ENCODE measurements at regions not wholly inside any gene's neighbourhood (a gene's known extent, or its start where the extent isn't known, plus 50 kb on each side); places are given as distances from the start of the nearest gene placed in this dataset.

DNA sequence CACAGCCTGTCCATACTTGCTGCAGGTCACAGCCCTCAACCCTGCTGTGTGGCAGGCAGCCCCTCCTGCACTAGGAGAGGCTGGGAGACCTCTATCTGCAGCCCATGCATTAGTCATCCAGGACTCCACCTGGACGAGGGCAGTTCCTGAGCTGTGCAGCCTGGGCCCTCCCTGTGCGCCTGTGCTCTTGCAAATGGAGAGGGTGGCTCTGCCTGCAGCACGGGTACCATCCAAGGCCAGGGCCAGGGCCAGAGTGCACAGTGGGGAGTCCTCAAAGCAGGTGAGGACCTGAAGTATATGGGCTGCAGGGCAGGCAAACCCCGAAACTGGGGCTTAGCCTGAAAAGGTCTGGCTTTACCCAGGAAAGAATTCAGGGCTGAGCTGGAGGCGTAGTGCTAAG is 89.8 kb upstream of the PHACTR3 start:
- Histone ChIP-seq H3K9me1 (ENCODE audit: control insufficient read depth, insufficient read depth, low read length) (no peaks in the 10 kb centered on the region), H3K27ac (ENCODE audit: extremely low read depth, low read depth, low read length) (no peak overlapping the region), H3K4me2 (ENCODE audit: insufficient read depth, low read length) (no peak overlapping the region), H3K4me3 (no peak overlapping the region), H3K79me2 (ENCODE audit: control insufficient read depth, insufficient read depth, low read length) (no peaks in the 10 kb centered on the region), H3K9ac (ENCODE audit: insufficient read depth in 1 of 2, low read depth in 2 of 2, low read length in 2 of 2) (no peak overlapping the region), H4K20me1 (replicated peaks; ENCODE audit: control insufficient read depth, insufficient read depth, low read length) (no peaks in the 10 kb centered on the region), H2AFZ (ENCODE audit: low read depth, low read length) (no peak overlapping the region), H3K36me3 (ENCODE audit: control insufficient read depth, insufficient read depth, low read length) (no peaks in the 10 kb centered on the region), H3K27me3 (ENCODE audit: control insufficient read depth in 2 of 2, insufficient read depth in 2 of 2, low read length in 2 of 2) (peaks cover 0 to 9% of the 10 kb centered on the region in 2 experiments; a peak in 2 of 5 replicates), H3K4me1 (replicated peaks in 1 of 2; ENCODE audit: control insufficient read depth in 2 of 2, insufficient read depth in 2 of 2, low read length in 2 of 2) (peaks cover 0 to 5% of the 10 kb centered on the region in 2 experiments; a peak in 1 of 5 replicates), H3K9me3 (replicated peaks; ENCODE audit: control insufficient read depth, insufficient read depth, low read depth, low read length) (no peaks in the 10 kb centered on the region)
- BruUV-seq (replicated peaks): no TSS peak
- WGBS (ENCODE audit: insufficient coverage, low coverage, missing lambda C conversion rate): 0% methylated on average over 5 of the region's 5 CpGs
- intact Hi-C loops (cut with micrococcal nuclease): no loop called here
- FAIRE-seq: no peak
- ATAC-seq: no peak
- ChIA-PET POLR2A (interaction anchor here (0.6 kb wide), 1 partner anchor 183 kb away, joined by 3 read pairs; no protein-coding TSS in a partner anchor), CTCF (ENCODE audit: low intra/inter-chr PET ratio) (interaction anchor here (1.7 kb wide), 1 partner anchor 11 kb away, joined by 12 read pairs; no protein-coding TSS in a partner anchor)
- in situ Hi-C loops (cut with MboI): no loop called here
- no peak for DNase-seq (ENCODE audit: extremely low read depth in 1 of 4, low spot score in 3 of 4)
- TF ChIP-seq, protein P1, sequence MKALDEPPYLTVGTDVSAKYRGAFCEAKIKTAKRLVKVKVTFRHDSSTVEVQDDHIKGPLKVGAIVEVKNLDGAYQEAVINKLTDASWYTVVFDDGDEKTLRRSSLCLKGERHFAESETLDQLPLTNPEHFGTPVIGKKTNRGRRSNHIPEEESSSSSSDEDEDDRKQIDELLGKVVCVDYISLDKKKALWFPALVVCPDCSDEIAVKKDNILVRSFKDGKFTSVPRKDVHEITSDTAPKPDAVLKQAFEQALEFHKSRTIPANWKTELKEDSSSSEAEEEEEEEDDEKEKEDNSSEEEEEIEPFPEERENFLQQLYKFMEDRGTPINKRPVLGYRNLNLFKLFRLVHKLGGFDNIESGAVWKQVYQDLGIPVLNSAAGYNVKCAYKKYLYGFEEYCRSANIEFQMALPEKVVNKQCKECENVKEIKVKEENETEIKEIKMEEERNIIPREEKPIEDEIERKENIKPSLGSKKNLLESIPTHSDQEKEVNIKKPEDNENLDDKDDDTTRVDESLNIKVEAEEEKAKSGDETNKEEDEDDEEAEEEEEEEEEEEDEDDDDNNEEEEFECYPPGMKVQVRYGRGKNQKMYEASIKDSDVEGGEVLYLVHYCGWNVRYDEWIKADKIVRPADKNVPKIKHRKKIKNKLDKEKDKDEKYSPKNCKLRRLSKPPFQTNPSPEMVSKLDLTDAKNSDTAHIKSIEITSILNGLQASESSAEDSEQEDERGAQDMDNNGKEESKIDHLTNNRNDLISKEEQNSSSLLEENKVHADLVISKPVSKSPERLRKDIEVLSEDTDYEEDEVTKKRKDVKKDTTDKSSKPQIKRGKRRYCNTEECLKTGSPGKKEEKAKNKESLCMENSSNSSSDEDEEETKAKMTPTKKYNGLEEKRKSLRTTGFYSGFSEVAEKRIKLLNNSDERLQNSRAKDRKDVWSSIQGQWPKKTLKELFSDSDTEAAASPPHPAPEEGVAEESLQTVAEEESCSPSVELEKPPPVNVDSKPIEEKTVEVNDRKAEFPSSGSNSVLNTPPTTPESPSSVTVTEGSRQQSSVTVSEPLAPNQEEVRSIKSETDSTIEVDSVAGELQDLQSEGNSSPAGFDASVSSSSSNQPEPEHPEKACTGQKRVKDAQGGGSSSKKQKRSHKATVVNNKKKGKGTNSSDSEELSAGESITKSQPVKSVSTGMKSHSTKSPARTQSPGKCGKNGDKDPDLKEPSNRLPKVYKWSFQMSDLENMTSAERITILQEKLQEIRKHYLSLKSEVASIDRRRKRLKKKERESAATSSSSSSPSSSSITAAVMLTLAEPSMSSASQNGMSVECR (CRISPR knock-in tag; IDR thresholded peaks at IDR 0.05): no peak
- TF ChIP-seq ZNF445 (CRISPR knock-in tag; IDR thresholded peaks at IDR 0.05; ENCODE audit: low read depth) (no peak), ZNF197 (CRISPR knock-in tag; IDR thresholded peaks at IDR 0.05; ENCODE audit: low read depth) (no peak), MIER1 (IDR thresholded peaks at IDR 0.05; ENCODE audit: low read depth) (no peak), TEAD4 (IDR thresholded peaks at IDR 0.05; ENCODE audit: low read length) (no peak), TEAD4 (CRISPR knock-in tag; IDR thresholded peaks at IDR 0.05; ENCODE audit: borderline replicate concordance) (no peak)
- TF ChIP-seq, protein P2, sequence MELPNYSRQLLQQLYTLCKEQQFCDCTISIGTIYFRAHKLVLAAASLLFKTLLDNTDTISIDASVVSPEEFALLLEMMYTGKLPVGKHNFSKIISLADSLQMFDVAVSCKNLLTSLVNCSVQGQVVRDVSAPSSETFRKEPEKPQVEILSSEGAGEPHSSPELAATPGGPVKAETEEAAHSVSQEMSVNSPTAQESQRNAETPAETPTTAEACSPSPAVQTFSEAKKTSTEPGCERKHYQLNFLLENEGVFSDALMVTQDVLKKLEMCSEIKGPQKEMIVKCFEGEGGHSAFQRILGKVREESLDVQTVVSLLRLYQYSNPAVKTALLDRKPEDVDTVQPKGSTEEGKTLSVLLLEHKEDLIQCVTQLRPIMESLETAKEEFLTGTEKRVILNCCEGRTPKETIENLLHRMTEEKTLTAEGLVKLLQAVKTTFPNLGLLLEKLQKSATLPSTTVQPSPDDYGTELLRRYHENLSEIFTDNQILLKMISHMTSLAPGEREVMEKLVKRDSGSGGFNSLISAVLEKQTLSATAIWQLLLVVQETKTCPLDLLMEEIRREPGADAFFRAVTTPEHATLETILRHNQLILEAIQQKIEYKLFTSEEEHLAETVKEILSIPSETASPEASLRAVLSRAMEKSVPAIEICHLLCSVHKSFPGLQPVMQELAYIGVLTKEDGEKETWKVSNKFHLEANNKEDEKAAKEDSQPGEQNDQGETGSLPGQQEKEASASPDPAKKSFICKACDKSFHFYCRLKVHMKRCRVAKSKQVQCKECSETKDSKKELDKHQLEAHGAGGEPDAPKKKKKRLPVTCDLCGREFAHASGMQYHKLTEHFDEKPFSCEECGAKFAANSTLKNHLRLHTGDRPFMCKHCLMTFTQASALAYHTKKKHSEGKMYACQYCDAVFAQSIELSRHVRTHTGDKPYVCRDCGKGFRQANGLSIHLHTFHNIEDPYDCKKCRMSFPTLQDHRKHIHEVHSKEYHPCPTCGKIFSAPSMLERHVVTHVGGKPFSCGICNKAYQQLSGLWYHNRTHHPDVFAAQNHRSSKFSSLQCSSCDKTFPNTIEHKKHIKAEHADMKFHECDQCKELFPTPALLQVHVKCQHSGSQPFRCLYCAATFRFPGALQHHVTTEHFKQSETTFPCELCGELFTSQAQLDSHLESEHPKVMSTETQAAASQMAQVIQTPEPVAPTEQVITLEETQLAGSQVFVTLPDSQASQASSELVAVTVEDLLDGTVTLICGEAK (IDR thresholded peaks at IDR 0.05): no peak
- TF ChIP-seq, protein P2 (CRISPR knock-in tag; IDR thresholded peaks at IDR 0.05): no peak
- TF ChIP-seq, protein P3, sequence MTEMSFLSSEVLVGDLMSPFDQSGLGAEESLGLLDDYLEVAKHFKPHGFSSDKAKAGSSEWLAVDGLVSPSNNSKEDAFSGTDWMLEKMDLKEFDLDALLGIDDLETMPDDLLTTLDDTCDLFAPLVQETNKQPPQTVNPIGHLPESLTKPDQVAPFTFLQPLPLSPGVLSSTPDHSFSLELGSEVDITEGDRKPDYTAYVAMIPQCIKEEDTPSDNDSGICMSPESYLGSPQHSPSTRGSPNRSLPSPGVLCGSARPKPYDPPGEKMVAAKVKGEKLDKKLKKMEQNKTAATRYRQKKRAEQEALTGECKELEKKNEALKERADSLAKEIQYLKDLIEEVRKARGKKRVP (CRISPR knock-in tag; IDR thresholded peaks at IDR 0.05): no peak

All from K562 (cell line).